Parathyroid adenoma (tissue), 2 donors: ENCODE measurements at regions not wholly inside any gene's neighbourhood (a gene's known extent, or its start where the extent isn't known, plus 50 kb on each side); places are given as distances from the start of the nearest gene placed in this dataset.

Experiments
- H2AFZ ChIP-seq: fragments of 300-600 bp; sonication (generic); one replicate; pipeline ENCODE4 v1.7.0; 2017; ENCODE audit warnings: antibody characterized with exemption, mild to moderate bottlenecking
- H3K27ac ChIP-seq: fragments of 300-600 bp; sonication (generic); one replicate; pipeline ENCODE4 v1.7.0; 2017
- H3K27me3 ChIP-seq: fragments of 300-600 bp; sonication (generic); one replicate; pipeline ENCODE4 v1.7.0; 2017; ENCODE audit warnings: low read length; ENCODE audit not compliant: control insufficient read depth, insufficient read depth
- H3K36me3 ChIP-seq: fragments of 300-600 bp; sonication (generic); one replicate; pipeline ENCODE4 v1.7.0; 2017; ENCODE audit warnings: low read length; ENCODE audit not compliant: control insufficient read depth, insufficient read depth
- H3K4me1 ChIP-seq: fragments of 300-600 bp; sonication (generic); one replicate; pipeline ENCODE4 v1.7.0; 2017; ENCODE audit warnings: control low read depth
- H3K4me2 ChIP-seq: fragments of 300-600 bp; sonication (generic); one replicate; pipeline ENCODE4 v1.7.0; 2017; ENCODE audit warnings: low read length
- H3K4me3 ChIP-seq: fragments of 300-600 bp; sonication (generic); one replicate; pipeline ENCODE4 v1.7.0; 2017; ENCODE audit warnings: low read depth, low read length
- H3K79me2 ChIP-seq: fragments of 300-600 bp; sonication (generic); one replicate; pipeline ENCODE4 v1.7.0; 2017; ENCODE audit warnings: control low read depth
- H3K9ac ChIP-seq: fragments of 300-600 bp; sonication (generic); one replicate; pipeline ENCODE4 v1.7.0; 2017; ENCODE audit warnings: mild to moderate bottlenecking
- H3K9me3 ChIP-seq: fragments of 300-600 bp; sonication (generic); one replicate; pipeline ENCODE4 v1.7.0; 2017; ENCODE audit warnings: low read length; ENCODE audit not compliant: control insufficient read depth
- CTCF ChIP-seq: fragments of 300-600 bp; sonication (generic); IDR thresholded peaks from one replicate; pipeline ENCODE4 v1.7.0; 2017; ENCODE audit warnings: antibody characterized with exemption, mild to moderate bottlenecking
- donor health status: primary hyperparathyroidism.

DNA sequence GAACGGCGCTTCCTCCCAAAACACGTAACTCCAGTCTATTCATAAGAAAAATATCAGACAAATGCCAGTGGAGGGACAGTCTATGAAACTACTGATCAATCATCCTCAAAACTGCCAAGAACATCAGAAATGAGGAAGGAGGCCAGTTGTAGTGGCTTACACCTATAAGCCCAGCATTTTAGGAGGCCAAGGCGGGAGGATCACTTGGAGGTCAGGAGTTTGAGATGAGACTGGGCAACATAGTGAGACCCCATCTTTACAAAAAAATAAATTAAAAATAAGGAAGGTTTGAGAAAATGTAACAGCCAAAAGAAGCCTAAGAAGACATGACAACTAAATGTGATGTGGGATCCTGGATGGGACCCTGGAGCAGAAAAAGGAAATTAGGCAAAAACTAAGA is 58.9 kb upstream of the MIER3 start:
- no peak for TF ChIP-seq CTCF

DNA sequence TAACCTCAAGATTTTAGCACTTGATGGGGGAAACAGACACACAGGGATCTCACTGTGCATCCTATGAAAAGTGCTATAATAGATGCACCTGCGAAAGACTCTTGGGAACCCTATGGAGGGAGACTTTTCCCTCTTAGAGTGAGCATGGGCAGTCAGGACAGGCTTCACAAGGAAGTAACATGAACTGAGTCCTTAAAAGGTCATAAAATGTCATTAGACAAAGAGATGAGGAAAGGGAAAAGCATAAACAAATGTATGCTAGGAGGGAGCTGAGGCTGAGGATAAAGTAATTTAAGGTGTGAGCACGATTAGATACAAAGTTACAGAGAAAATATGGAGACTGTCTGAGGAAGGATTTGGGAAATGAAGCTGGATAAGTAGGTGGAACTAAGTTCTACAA is 60.6 kb upstream of the MIER3 start:
- Histone ChIP-seq H3K9ac (no peak overlapping the region), H3K4me1 (no peaks in the 10 kb centered on the region), H3K4me2 (no peak overlapping the region), H2AFZ (no peak overlapping the region), H3K27ac (no peak overlapping the region), H3K9me3 (no peaks in the 10 kb centered on the region), H3K4me3 (no peak overlapping the region), H3K36me3 (no peaks in the 10 kb centered on the region), H3K27me3 (no peaks in the 10 kb centered on the region), H3K79me2 (no peaks in the 10 kb centered on the region)
- TF ChIP-seq CTCF: no peak

More for the DNA sequence above, 58.9 kb upstream of the MIER3 start:
- H3K79me2 ChIP-seq: no peaks in the 10 kb centered on the region
- no peaks in the 10 kb centered on the region for H3K36me3 ChIP-seq
- no peaks in the 10 kb centered on the region for H3K4me1 ChIP-seq
- H3K4me2 ChIP-seq: no peak overlapping the region
- H3K9me3 ChIP-seq: no peaks in the 10 kb centered on the region
- no peak overlapping the region for H3K27ac ChIP-seq
- no peak overlapping the region for H2AFZ ChIP-seq
- H3K27me3 ChIP-seq: no peaks in the 10 kb centered on the region
- H3K4me3 ChIP-seq: no peak overlapping the region
- H3K9ac ChIP-seq: no peak overlapping the region

DNA sequence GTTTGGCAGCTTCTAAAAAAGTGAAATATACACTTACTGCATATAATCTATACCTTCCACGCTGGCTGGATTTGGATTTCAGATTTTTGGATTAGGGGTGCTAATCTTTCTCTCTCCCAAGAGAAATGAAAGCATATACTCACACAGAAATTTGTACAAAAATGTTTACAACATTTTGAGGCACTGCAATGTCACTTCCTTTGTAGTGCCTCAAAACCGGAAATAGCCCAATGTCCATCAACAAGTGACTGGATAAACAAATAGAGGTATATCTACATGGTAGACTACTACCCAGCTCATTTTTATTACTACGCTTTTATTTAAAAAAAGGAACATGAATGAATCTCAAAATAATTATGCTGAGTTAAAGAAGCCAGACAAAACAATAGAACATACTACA is 74.0 kb upstream of the MIER3 start:
- Histone ChIP-seq H3K36me3 (no peaks in the 10 kb centered on the region), H3K9ac (no peak overlapping the region), H3K4me2 (no peak overlapping the region), H2AFZ (no peak overlapping the region), H3K27me3 (no peaks in the 10 kb centered on the region), H3K27ac (no peak overlapping the region), H3K79me2 (no peaks in the 10 kb centered on the region), H3K4me1 (no peaks in the 10 kb centered on the region), H3K4me3 (no peak overlapping the region), H3K9me3 (peaks cover 5% of the 10 kb centered on the region)
- TF ChIP-seq CTCF: no peak

- no peak overlapping the region for H3K4me2 ChIP-seq
- H3K4me3 ChIP-seq: no peak overlapping the region
- no peaks in the 10 kb centered on the region for H3K79me2 ChIP-seq
- H3K9me3 ChIP-seq: peaks cover 5% of the 10 kb centered on the region
- no peak overlapping the region for H2AFZ ChIP-seq
- TF ChIP-seq CTCF: no peak
- no peaks in the 10 kb centered on the region for H3K27me3 ChIP-seq
- H3K27ac ChIP-seq: no peak overlapping the region
- no peak overlapping the region for H3K9ac ChIP-seq
- no peaks in the 10 kb centered on the region for H3K4me1 ChIP-seq
- H3K36me3 ChIP-seq: no peaks in the 10 kb centered on the region
These were observed 76.2 kb upstream of the MIER3 start for GRCh38 chr5:57028161-57028560.

- no peak overlapping the region for H3K9ac ChIP-seq
- H3K4me1 ChIP-seq: no peaks in the 10 kb centered on the region
- no peak overlapping the region for H3K4me2 ChIP-seq
- no peaks in the 10 kb centered on the region for H3K79me2 ChIP-seq
- no peak for TF ChIP-seq CTCF
- no peak overlapping the region for H3K27ac ChIP-seq
- no peak overlapping the region for H2AFZ ChIP-seq
- no peaks in the 10 kb centered on the region for H3K9me3 ChIP-seq
- H3K27me3 ChIP-seq: no peaks in the 10 kb centered on the region
- H3K36me3 ChIP-seq: no peaks in the 10 kb centered on the region
- no peak overlapping the region for H3K4me3 ChIP-seq
These were observed 80.2 kb upstream of the MIER3 start for GRCh38 chr5:57032151-57032551.
